HepG2 (cell line): ENCODE measurements at regions not wholly inside any gene's neighbourhood (a gene's known extent, or its start where the extent isn't known, plus 50 kb on each side); places are given as distances from the start of the nearest gene placed in this dataset.

Source experiments
- NFIC ChIP-seq: IDR thresholded peaks from 2 replicates; pipeline ENCODE4 v1.6.1; 2012; ENCODE audit warnings: mild to moderate bottlenecking, low read length, inconsistent platforms
- ZNF556 ChIP-seq: sonication (generic); formaldehyde crosslinking; IDR thresholded peaks from 2 replicates; pipeline ENCODE4 v1.4.0; 2020; ENCODE audit warnings: mild to moderate bottlenecking, missing genetic modification reagents, borderline replicate concordance

GRCh38 chr4:124017185-124017785, 620.7 kb downstream of the SPRY1 start:
- no peak for TF ChIP-seq ZNF556
- no peak for TF ChIP-seq NFIC
